Renal cortical epithelial cell (primary cell): ENCODE measurements at regions not wholly inside any gene's neighbourhood (a gene's known extent, or its start where the extent isn't known, plus 50 kb on each side); places are given as distances from the start of the nearest gene placed in this dataset.

Experiments
- DNase-seq: peaks from one replicate; pipeline ENCODE4 v3.0.0-alpha.2; 2011; ENCODE audit warnings: low read depth

- no peak for DNase-seq
Measured at GRCh38 chr6:147757291-147757690, 248.8 kb downstream of the SAMD5 start.

- no peak for DNase-seq
Measured at GRCh38 chr6:147758303-147758702, 249.8 kb downstream of the SAMD5 start.

- DNase-seq, result no peak
Measured at GRCh38 chr6:147759093-147759492, 250.6 kb downstream of the SAMD5 start.

GRCh38 chr6:147759536-147759935 lies 251.0 kb downstream of the SAMD5 start:
- no peak for DNase-seq

- no peak for DNase-seq
Measured at GRCh38 chr6:147765541-147765940, 257.1 kb downstream of the SAMD5 start.

GRCh38 chr6:147768969-147769368 lies 260.5 kb downstream of the SAMD5 start:
- no peak for DNase-seq

- DNase-seq, result peak; percentile 45
Measured at GRCh38 chr6:147769496-147770087, 261.1 kb downstream of the SAMD5 start.

GRCh38 chr6:147770221-147770620 lies 261.7 kb downstream of the SAMD5 start:
- DNase-seq, result no peak

GRCh38 chr6:147772724-147773123 lies 264.2 kb downstream of the SAMD5 start:
- DNase-seq, result no peak

GRCh38 chr6:147774856-147775255 lies 266.4 kb downstream of the SAMD5 start:
- no peak for DNase-seq

GRCh38 chr6:147776631-147777213 lies 268.2 kb downstream of the SAMD5 start:
- DNase-seq, result peak; percentile 90

GRCh38 chr6:147779624-147780023 lies 271.1 kb downstream of the SAMD5 start:
- no peak for DNase-seq

- peak; percentile 96 for DNase-seq
Measured at GRCh38 chr6:147782302-147782701, 273.8 kb downstream of the SAMD5 start.

GRCh38 chr6:147784371-147784770 lies 275.9 kb downstream of the SAMD5 start:
- no peak for DNase-seq

GRCh38 chr6:147787417-147787816 lies 278.9 kb downstream of the SAMD5 start:
- no peak for DNase-seq

- DNase-seq, result no peak
Measured at GRCh38 chr6:147789430-147789947, 281.0 kb downstream of the SAMD5 start.

- no peak for DNase-seq
Measured at GRCh38 chr6:147793871-147794643, 285.6 kb downstream of the SAMD5 start.

GRCh38 chr6:147802459-147802858 lies 294.0 kb downstream of the SAMD5 start:
- no peak for DNase-seq

GRCh38 chr6:147805155-147805554 lies 296.7 kb downstream of the SAMD5 start:
- no peak for DNase-seq

GRCh38 chr6:147806697-147807096 lies 298.2 kb downstream of the SAMD5 start:
- no peak for DNase-seq

GRCh38 chr6:147808640-147809039 lies 300.1 kb downstream of the SAMD5 start:
- DNase-seq, result no peak

- DNase-seq, result no peak
Measured at GRCh38 chr6:147811913-147812629, 303.6 kb downstream of the SAMD5 start.
